B cell (primary cell): ENCODE measurements at regions not wholly inside any gene's neighbourhood (a gene's known extent, or its start where the extent isn't known, plus 50 kb on each side); places are given as distances from the start of the nearest gene placed in this dataset.

Experiments used
- CTCF ChIP-seq: fragments of 200-600 bp; IDR thresholded peaks from one replicate; pipeline ENCODE4 v1.8.0; 2022; ENCODE audit warnings: antibody characterized with exemption, mild to moderate bottlenecking
- EZH2 ChIP-seq: IDR thresholded peaks from 2 replicates; pipeline ENCODE4 v1.6.1; 2012; ENCODE audit warnings: borderline replicate concordance, low read depth, mild to moderate bottlenecking, moderate library complexity, low read length; ENCODE audit not compliant: insufficient read depth, poor library complexity, severe bottlenecking

DNA sequence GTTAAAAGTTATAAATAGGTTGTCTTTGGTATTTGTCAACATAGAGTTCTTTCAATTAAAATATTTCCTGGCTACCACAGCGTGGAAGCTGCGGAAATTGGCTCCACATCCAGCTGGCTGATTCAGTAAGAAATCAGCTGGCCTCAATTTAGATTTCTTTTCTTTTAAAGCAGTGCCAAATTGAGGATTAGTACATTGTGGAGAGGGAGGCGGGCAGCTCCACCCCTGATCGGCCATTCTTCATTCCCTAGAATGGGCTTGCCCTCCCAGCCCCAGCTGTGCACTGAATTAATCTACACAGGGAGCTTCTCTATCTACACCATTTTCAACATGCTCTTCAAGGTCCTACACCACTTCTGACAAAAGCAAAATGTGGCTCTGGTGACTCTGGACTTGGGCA lies 624.8 kb downstream of the DACH1 start:
- no peak for TF ChIP-seq EZH2
- TF ChIP-seq CTCF: no peak
